GM23338 (cell line): ENCODE measurements at regions not wholly inside any gene's neighbourhood (a gene's known extent, or its start where the extent isn't known, plus 50 kb on each side); places are given as distances from the start of the nearest gene placed in this dataset.

ENCODE experiments used
- ATAC-seq: fragments of 200-7000 bp; cut with Tn5 transposase; 3 replicates; pipeline ENCODE4 v1.9.1; 2020
- DNase-seq: peaks from one replicate; pipeline ENCODE4 v3.0.0-alpha.2; 2015; ENCODE audit warnings: low spot score
- H2AFZ ChIP-seq: fragments of 200-600 bp; sonication (generic); 2 replicates; pipeline ENCODE4 v1.8.0; 2016; ENCODE audit warnings: antibody characterized with exemption, mild to moderate bottlenecking, moderate library complexity
- H3F3A ChIP-seq: fragments of 200-600 bp; sonication (generic); replicated peaks from 2 replicates; pipeline ENCODE4 v1.8.0; 2017; ENCODE audit warnings: antibody characterized with exemption, mixed run types, low read depth
- H3K27ac ChIP-seq: fragments of 200-600 bp; sonication (generic); 2 replicates; pipeline ENCODE4 v1.6.1; 2016; ENCODE audit warnings: low read depth
- H3K27me3 ChIP-seq: fragments of 200-600 bp; sonication (generic); 2 replicates; pipeline ENCODE4 v1.8.0; 2016; ENCODE audit warnings: mild to moderate bottlenecking, mixed run types, moderate library complexity; ENCODE audit not compliant: insufficient read depth
- H3K36me3 ChIP-seq: fragments of 200-600 bp; sonication (generic); 2 replicates; pipeline ENCODE4 v1.8.0; 2016; ENCODE audit warnings: mild to moderate bottlenecking; ENCODE audit not compliant: insufficient read depth
- H3K4me1 ChIP-seq: fragments of 200-600 bp; sonication (generic); 2 replicates; pipeline ENCODE4 v1.8.0; 2016; ENCODE audit warnings: mild to moderate bottlenecking, moderate library complexity; ENCODE audit not compliant: insufficient read depth
- H3K4me2 ChIP-seq: fragments of 200-600 bp; sonication (generic); 2 replicates; pipeline ENCODE4 v1.7.1; 2017; ENCODE audit warnings: mixed run types
- H3K4me3 ChIP-seq: fragments of 200-600 bp; sonication (generic); 2 replicates; pipeline ENCODE4 v1.6.1; 2016; ENCODE audit warnings: mixed run types
- H3K79me2 ChIP-seq: fragments of 200-600 bp; sonication (generic); replicated peaks from 2 replicates; pipeline ENCODE4 v1.8.0; 2017; ENCODE audit warnings: mild to moderate bottlenecking; ENCODE audit not compliant: insufficient read depth
- H3K9me2 ChIP-seq: fragments of 200-600 bp; sonication (generic); 2 replicates; pipeline ENCODE4 v1.8.0; 2017; ENCODE audit not compliant: insufficient read depth
- H4K20me1 ChIP-seq: fragments of 200-600 bp; sonication (generic); replicated peaks from 2 replicates; pipeline ENCODE4 v1.8.0; 2017; ENCODE audit warnings: mild to moderate bottlenecking; ENCODE audit not compliant: insufficient read depth
- H3K27ac Mint-ChIP-seq: 2 replicates; pipeline ENCODE4 v1.8.0; 2020; ENCODE audit warnings: inconsistent platforms, mild to moderate bottlenecking, moderate library complexity, mixed read lengths
- H3K27me3 Mint-ChIP-seq: 3 replicates; pipeline ENCODE4 v1.8.0; 2022; ENCODE audit warnings: low read depth, mild to moderate bottlenecking, moderate library complexity, mixed read lengths, inconsistent platforms; ENCODE audit not compliant: insufficient read depth, poor library complexity
- H3K36me3 Mint-ChIP-seq: 3 replicates; pipeline ENCODE4 v1.8.0; 2021; ENCODE audit warnings: low read depth, mild to moderate bottlenecking, inconsistent platforms, moderate library complexity, mixed read lengths
- H3K4me1 Mint-ChIP-seq: 3 replicates; pipeline ENCODE4 v1.8.0; 2020; ENCODE audit warnings: mild to moderate bottlenecking, inconsistent platforms, mixed read lengths
- H3K4me3 Mint-ChIP-seq: 3 replicates; pipeline ENCODE4 v1.8.0; 2021; ENCODE audit warnings: moderate library complexity, mild to moderate bottlenecking, inconsistent platforms, mixed read lengths
- H3K9me3 Mint-ChIP-seq: 3 replicates; pipeline ENCODE4 v1.8.0; 2020; ENCODE audit warnings: moderate library complexity, mild to moderate bottlenecking, inconsistent platforms, mixed read lengths
- EZH2 ChIP-seq: fragments of 200-600 bp; sonication (generic); IDR thresholded peaks from one replicate; pipeline ENCODE4 v1.8.0; 2017; ENCODE audit warnings: antibody characterized with exemption, mild to moderate bottlenecking, low read depth; ENCODE audit not compliant: unreplicated experiment
- EZH2phosphoT487 ChIP-seq: fragments of 200-600 bp; sonication (generic); IDR thresholded peaks from one replicate; pipeline ENCODE4 v1.8.1; 2018; ENCODE audit warnings: antibody characterized with exemption; ENCODE audit not compliant: unreplicated experiment
- JUNB ChIP-seq: IDR thresholded peaks from one replicate; pipeline ENCODE4 v1.6.1; 2016; ENCODE audit warnings: antibody characterized with exemption; ENCODE audit not compliant: unreplicated experiment
- STAT1 ChIP-seq: IDR thresholded peaks from one replicate; pipeline ENCODE4 v1.6.1; 2016; ENCODE audit warnings: antibody characterized with exemption; ENCODE audit not compliant: unreplicated experiment
- ZNF331 ChIP-seq: fragments of 250-450 bp; sonication (Bioruptor Pico); IDR thresholded peaks from 2 replicates; pipeline ENCODE4 v1.5.0; 2020; ENCODE audit warnings: low read depth, mild to moderate bottlenecking, moderate library complexity
- TF ChIP-seq, protein P1 (sequence below): fragments of 250-450 bp; sonication (Bioruptor Pico); IDR thresholded peaks from 2 replicates; pipeline ENCODE4 v1.5.0; 2020; ENCODE audit warnings: mild to moderate bottlenecking, moderate library complexity
- TF ChIP-seq, protein P2 (sequence below): IDR thresholded peaks from 2 replicates; pipeline ENCODE4 v1.6.1; 2016; ENCODE audit warnings: antibody characterized with exemption
- TF ChIP-seq, protein P3 (sequence below), 2 experiments: fragments of 200-600 bp in 1 of 2; sonication (generic) in 1 of 2; conservative IDR thresholded peaks; 2 replicates each; pipeline versions ENCODE4 v1.5.1 to v1.6.1; 2016 to 2017; ENCODE audit warnings: antibody characterized with exemption in 2 of 2, low read depth in 2 of 2, mild to moderate bottlenecking in 2 of 2, moderate library complexity in 1 of 2
- TF ChIP-seq, protein P4 (sequence below): IDR thresholded peaks from one replicate; pipeline ENCODE4 v1.6.1; 2018; ENCODE audit warnings: antibody characterized with exemption; ENCODE audit not compliant: unreplicated experiment

GRCh38 chr2:8549273-8549922 lies 132.5 kb upstream of the ID2 start:
- Histone ChIP-seq H4K20me1 (no peaks in the 10 kb centered on the region), H3K27me3 (no peaks in the 10 kb centered on the region), H3K36me3 (no peaks in the 10 kb centered on the region), H3K4me1 (no peaks in the 10 kb centered on the region), H3K79me2 (no peaks in the 10 kb centered on the region), H2AFZ (no peak overlapping the region), H3K4me3 (no peak overlapping the region), H3K27ac (no peak overlapping the region), H3F3A (no peaks in the 10 kb centered on the region), H3K9me2 (no peaks in the 10 kb centered on the region), H3K4me2 (no peak overlapping the region)
- H3K36me3 Mint-ChIP-seq: no peaks in the 10 kb centered on the region; the same call in 2 of the 3 replicates
- H3K9me3 Mint-ChIP-seq: no peaks in the 10 kb centered on the region
- H3K27ac Mint-ChIP-seq: no peak overlapping the region
- no peak overlapping the region for H3K4me3 Mint-ChIP-seq
- ATAC-seq: no peak
- H3K27me3 Mint-ChIP-seq: peaks cover 7% of the 10 kb centered on the region
- TF ChIP-seq STAT1 (no peak), EZH2phosphoT487 (no peak), ZNF331 (CRISPR knock-in tag) (no peak), JUNB (no peak), EZH2 (no peak)
- TF ChIP-seq, protein P1, sequence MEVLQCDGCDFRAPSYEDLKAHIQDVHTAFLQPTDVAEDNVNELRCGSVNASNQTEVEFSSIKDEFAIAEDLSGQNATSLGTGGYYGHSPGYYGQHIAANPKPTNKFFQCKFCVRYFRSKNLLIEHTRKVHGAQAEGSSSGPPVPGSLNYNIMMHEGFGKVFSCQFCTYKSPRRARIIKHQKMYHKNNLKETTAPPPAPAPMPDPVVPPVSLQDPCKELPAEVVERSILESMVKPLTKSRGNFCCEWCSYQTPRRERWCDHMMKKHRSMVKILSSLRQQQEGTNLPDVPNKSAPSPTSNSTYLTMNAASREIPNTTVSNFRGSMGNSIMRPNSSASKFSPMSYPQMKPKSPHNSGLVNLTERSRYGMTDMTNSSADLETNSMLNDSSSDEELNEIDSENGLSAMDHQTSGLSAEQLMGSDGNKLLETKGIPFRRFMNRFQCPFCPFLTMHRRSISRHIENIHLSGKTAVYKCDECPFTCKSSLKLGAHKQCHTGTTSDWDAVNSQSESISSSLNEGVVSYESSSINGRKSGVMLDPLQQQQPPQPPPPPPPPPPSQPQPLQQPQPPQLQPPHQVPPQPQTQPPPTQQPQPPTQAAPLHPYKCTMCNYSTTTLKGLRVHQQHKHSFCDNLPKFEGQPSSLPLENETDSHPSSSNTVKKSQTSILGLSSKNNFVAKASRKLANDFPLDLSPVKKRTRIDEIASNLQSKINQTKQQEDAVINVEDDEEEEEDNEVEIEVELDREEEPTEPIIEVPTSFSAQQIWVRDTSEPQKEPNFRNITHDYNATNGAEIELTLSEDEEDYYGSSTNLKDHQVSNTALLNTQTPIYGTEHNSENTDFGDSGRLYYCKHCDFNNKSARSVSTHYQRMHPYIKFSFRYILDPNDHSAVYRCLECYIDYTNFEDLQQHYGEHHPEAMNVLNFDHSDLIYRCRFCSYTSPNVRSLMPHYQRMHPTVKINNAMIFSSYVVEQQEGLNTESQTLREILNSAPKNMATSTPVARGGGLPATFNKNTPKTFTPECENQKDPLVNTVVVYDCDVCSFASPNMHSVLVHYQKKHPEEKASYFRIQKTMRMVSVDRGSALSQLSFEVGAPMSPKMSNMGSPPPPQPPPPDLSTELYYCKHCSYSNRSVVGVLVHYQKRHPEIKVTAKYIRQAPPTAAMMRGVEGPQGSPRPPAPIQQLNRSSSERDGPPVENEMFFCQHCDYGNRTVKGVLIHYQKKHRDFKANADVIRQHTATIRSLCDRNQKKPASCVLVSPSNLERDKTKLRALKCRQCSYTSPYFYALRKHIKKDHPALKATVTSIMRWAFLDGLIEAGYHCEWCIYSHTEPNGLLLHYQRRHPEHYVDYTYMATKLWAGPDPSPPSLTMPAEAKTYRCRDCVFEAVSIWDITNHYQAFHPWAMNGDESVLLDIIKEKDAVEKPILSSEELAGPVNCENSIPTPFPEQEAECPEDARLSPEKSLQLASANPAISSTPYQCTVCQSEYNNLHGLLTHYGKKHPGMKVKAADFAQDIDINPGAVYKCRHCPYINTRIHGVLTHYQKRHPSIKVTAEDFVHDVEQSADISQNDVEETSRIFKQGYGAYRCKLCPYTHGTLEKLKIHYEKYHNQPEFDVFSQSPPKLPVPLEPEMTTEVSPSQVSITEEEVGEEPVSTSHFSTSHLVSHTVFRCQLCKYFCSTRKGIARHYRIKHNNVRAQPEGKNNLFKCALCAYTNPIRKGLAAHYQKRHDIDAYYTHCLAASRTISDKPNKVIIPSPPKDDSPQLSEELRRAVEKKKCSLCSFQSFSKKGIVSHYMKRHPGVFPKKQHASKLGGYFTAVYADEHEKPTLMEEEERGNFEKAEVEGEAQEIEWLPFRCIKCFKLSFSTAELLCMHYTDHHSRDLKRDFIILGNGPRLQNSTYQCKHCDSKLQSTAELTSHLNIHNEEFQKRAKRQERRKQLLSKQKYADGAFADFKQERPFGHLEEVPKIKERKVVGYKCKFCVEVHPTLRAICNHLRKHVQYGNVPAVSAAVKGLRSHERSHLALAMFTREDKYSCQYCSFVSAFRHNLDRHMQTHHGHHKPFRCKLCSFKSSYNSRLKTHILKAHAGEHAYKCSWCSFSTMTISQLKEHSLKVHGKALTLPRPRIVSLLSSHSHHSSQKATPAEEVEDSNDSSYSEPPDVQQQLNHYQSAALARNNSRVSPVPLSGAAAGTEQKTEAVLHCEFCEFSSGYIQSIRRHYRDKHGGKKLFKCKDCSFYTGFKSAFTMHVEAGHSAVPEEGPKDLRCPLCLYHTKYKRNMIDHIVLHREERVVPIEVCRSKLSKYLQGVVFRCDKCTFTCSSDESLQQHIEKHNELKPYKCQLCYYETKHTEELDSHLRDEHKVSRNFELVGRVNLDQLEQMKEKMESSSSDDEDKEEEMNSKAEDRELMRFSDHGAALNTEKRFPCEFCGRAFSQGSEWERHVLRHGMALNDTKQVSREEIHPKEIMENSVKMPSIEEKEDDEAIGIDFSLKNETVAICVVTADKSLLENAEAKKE (CRISPR knock-in tag): no peak
- TF ChIP-seq, protein P2, sequence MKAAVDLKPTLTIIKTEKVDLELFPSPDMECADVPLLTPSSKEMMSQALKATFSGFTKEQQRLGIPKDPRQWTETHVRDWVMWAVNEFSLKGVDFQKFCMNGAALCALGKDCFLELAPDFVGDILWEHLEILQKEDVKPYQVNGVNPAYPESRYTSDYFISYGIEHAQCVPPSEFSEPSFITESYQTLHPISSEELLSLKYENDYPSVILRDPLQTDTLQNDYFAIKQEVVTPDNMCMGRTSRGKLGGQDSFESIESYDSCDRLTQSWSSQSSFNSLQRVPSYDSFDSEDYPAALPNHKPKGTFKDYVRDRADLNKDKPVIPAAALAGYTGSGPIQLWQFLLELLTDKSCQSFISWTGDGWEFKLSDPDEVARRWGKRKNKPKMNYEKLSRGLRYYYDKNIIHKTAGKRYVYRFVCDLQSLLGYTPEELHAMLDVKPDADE: no peak
- TF ChIP-seq, protein P3, sequence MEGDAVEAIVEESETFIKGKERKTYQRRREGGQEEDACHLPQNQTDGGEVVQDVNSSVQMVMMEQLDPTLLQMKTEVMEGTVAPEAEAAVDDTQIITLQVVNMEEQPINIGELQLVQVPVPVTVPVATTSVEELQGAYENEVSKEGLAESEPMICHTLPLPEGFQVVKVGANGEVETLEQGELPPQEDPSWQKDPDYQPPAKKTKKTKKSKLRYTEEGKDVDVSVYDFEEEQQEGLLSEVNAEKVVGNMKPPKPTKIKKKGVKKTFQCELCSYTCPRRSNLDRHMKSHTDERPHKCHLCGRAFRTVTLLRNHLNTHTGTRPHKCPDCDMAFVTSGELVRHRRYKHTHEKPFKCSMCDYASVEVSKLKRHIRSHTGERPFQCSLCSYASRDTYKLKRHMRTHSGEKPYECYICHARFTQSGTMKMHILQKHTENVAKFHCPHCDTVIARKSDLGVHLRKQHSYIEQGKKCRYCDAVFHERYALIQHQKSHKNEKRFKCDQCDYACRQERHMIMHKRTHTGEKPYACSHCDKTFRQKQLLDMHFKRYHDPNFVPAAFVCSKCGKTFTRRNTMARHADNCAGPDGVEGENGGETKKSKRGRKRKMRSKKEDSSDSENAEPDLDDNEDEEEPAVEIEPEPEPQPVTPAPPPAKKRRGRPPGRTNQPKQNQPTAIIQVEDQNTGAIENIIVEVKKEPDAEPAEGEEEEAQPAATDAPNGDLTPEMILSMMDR (conservative IDR thresholded peaks at IDR 0.05; ENCODE audit: low read depth in 2 of 2): no peak
- TF ChIP-seq, protein P4, sequence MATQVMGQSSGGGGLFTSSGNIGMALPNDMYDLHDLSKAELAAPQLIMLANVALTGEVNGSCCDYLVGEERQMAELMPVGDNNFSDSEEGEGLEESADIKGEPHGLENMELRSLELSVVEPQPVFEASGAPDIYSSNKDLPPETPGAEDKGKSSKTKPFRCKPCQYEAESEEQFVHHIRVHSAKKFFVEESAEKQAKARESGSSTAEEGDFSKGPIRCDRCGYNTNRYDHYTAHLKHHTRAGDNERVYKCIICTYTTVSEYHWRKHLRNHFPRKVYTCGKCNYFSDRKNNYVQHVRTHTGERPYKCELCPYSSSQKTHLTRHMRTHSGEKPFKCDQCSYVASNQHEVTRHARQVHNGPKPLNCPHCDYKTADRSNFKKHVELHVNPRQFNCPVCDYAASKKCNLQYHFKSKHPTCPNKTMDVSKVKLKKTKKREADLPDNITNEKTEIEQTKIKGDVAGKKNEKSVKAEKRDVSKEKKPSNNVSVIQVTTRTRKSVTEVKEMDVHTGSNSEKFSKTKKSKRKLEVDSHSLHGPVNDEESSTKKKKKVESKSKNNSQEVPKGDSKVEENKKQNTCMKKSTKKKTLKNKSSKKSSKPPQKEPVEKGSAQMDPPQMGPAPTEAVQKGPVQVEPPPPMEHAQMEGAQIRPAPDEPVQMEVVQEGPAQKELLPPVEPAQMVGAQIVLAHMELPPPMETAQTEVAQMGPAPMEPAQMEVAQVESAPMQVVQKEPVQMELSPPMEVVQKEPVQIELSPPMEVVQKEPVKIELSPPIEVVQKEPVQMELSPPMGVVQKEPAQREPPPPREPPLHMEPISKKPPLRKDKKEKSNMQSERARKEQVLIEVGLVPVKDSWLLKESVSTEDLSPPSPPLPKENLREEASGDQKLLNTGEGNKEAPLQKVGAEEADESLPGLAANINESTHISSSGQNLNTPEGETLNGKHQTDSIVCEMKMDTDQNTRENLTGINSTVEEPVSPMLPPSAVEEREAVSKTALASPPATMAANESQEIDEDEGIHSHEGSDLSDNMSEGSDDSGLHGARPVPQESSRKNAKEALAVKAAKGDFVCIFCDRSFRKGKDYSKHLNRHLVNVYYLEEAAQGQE: no peak
- DNase-seq: no peak
- H3K4me1 Mint-ChIP-seq: peaks cover 9% of the 10 kb centered on the region; the same call in 2 of the 3 replicates
